ENCODE measurements at regions not wholly inside any gene's neighbourhood (a gene's known extent, or its start where the extent isn't known, plus 50 kb on each side); places are given as distances from the start of the nearest gene placed in this dataset.

GRCh38 chrX:147679356-147680005 lies 232.2 kb upstream of the FMR1 start:
- Mint-ChIP-seq H3K4me3 (ENCODE audit: unreplicated experiment) (no peak overlapping the region), H3K36me3 (ENCODE audit: low read depth, unreplicated experiment) (no peaks in the 10 kb centered on the region), H3K27ac (ENCODE audit: unreplicated experiment) (no peak overlapping the region), H3K4me1 (ENCODE audit: low read depth, unreplicated experiment) (no peaks in the 10 kb centered on the region), H3K9me3 (ENCODE audit: unreplicated experiment) (no peaks in the 10 kb centered on the region), H3K27me3 (ENCODE audit: low read depth, unreplicated experiment) (peaks cover 5% of the 10 kb centered on the region)
- no peak overlapping the region for H3K4me2 ChIP-seq (ENCODE audit: low read length)
- H3K4me1 ChIP-seq (ENCODE audit: insufficient read depth, low read length): no peaks in the 10 kb centered on the region
- DNase-seq (ENCODE audit: low read depth) (no peak), FAIRE-seq (peak; percentile 98)
- H3K9me3 ChIP-seq (ENCODE audit: insufficient read depth, low read depth, low read length): no peaks in the 10 kb centered on the region
- no peak overlapping the region for H3K27ac ChIP-seq (ENCODE audit: low read depth, low read length)
- no peak overlapping the region for H2AFZ ChIP-seq (ENCODE audit: low read depth, low read length)
- no peaks in the 10 kb centered on the region for H4K20me1 ChIP-seq (ENCODE audit: insufficient read depth, low read length)
- H3K27me3 ChIP-seq (ENCODE audit: insufficient read depth, low read length): no peaks in the 10 kb centered on the region
- no peak overlapping the region for H3K4me3 ChIP-seq (ENCODE audit: insufficient read depth, low read depth, low read length)
- no peaks in the 10 kb centered on the region for H3K79me2 ChIP-seq (ENCODE audit: insufficient read depth, low read length)
- no peak overlapping the region for H3K9ac ChIP-seq (ENCODE audit: low read length)
- no peaks in the 10 kb centered on the region for H3K36me3 ChIP-seq (ENCODE audit: insufficient read depth, low read length)
- no peak for TF ChIP-seq CTCF (IDR thresholded peaks at IDR 0.05; ENCODE audit: insufficient read depth, low read depth, low read length)
- TF ChIP-seq EZH2 (IDR thresholded peaks at IDR 0.05; ENCODE audit: insufficient read depth, low read length): no peak

- H2AFZ ChIP-seq (ENCODE audit: low read depth, low read length): no peak overlapping the region
- H4K20me1 ChIP-seq (ENCODE audit: insufficient read depth, low read length): no peaks in the 10 kb centered on the region
- no peaks in the 10 kb centered on the region for H3K36me3 ChIP-seq (ENCODE audit: insufficient read depth, low read length)
- H3K4me3 ChIP-seq (ENCODE audit: insufficient read depth, low read depth, low read length): no peak overlapping the region
- H3K27me3 ChIP-seq (ENCODE audit: insufficient read depth, low read length): no peaks in the 10 kb centered on the region
- DNase-seq (ENCODE audit: low read depth): no peak
- Mint-ChIP-seq H3K9me3 (ENCODE audit: unreplicated experiment) (no peaks in the 10 kb centered on the region), H3K27ac (ENCODE audit: unreplicated experiment) (no peak overlapping the region), H3K4me3 (ENCODE audit: unreplicated experiment) (no peak overlapping the region), H3K36me3 (ENCODE audit: low read depth, unreplicated experiment) (no peaks in the 10 kb centered on the region), H3K27me3 (ENCODE audit: low read depth, unreplicated experiment) (peaks cover 8% of the 10 kb centered on the region), H3K4me1 (ENCODE audit: low read depth, unreplicated experiment) (no peaks in the 10 kb centered on the region)
- TF ChIP-seq CTCF (IDR thresholded peaks at IDR 0.05; ENCODE audit: insufficient read depth, low read depth, low read length): no peak
- TF ChIP-seq EZH2 (IDR thresholded peaks at IDR 0.05; ENCODE audit: insufficient read depth, low read length): no peak
- peak; percentile 64 for FAIRE-seq
- H3K27ac ChIP-seq (ENCODE audit: low read depth, low read length): no peak overlapping the region
- H3K4me2 ChIP-seq (ENCODE audit: low read length): no peak overlapping the region
- no peaks in the 10 kb centered on the region for H3K79me2 ChIP-seq (ENCODE audit: insufficient read depth, low read length)
- no peaks in the 10 kb centered on the region for H3K9me3 ChIP-seq (ENCODE audit: insufficient read depth, low read depth, low read length)
- no peaks in the 10 kb centered on the region for H3K4me1 ChIP-seq (ENCODE audit: insufficient read depth, low read length)
- no peak overlapping the region for H3K9ac ChIP-seq (ENCODE audit: low read length)
Observed at GRCh38 chrX:147680251-147680650, 231.5 kb upstream of the FMR1 start.

DNA sequence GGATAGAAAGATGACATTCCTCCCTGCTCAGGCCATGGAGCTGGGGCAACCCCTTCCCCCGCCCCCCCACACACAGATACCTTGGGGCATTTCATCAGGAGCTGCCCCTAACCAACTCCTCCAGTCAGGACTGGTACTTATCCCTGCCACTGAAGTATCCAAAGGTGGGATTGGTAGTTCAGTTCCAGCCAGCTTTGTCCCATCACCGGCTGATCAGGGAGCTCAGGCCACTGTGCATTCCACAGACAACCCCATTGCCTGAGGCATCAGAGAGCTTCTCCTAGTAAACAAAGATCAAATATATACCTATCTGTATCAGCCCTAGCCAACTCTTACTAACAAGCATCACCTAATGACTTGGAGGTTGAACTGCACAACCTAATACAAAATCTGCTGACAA lies 218.2 kb upstream of the FMR1 start:
- peaks cover 10% of the 10 kb centered on the region for H3K27me3 Mint-ChIP-seq (ENCODE audit: low read depth, unreplicated experiment)
- no peak for DNase-seq (ENCODE audit: low read depth)
- no peak overlapping the region for H3K4me3 Mint-ChIP-seq (ENCODE audit: unreplicated experiment)
- Histone ChIP-seq H3K27ac (ENCODE audit: low read depth, low read length) (no peak overlapping the region), H2AFZ (ENCODE audit: low read depth, low read length) (no peak overlapping the region), H3K9me3 (ENCODE audit: insufficient read depth, low read depth, low read length) (no peaks in the 10 kb centered on the region), H3K36me3 (ENCODE audit: insufficient read depth, low read length) (no peaks in the 10 kb centered on the region), H3K79me2 (ENCODE audit: insufficient read depth, low read length) (no peaks in the 10 kb centered on the region), H3K4me1 (ENCODE audit: insufficient read depth, low read length) (no peaks in the 10 kb centered on the region), H4K20me1 (ENCODE audit: insufficient read depth, low read length) (no peaks in the 10 kb centered on the region), H3K9ac (ENCODE audit: low read length) (no peak overlapping the region), H3K4me3 (ENCODE audit: insufficient read depth, low read depth, low read length) (no peak overlapping the region), H3K4me2 (ENCODE audit: low read length) (no peak overlapping the region), H3K27me3 (ENCODE audit: insufficient read depth, low read length) (no peaks in the 10 kb centered on the region)
- H3K36me3 Mint-ChIP-seq (ENCODE audit: low read depth, unreplicated experiment): no peaks in the 10 kb centered on the region
- no peak overlapping the region for H3K27ac Mint-ChIP-seq (ENCODE audit: unreplicated experiment)
- FAIRE-seq: no peak
- TF ChIP-seq CTCF (IDR thresholded peaks at IDR 0.05; ENCODE audit: insufficient read depth, low read depth, low read length) (no peak), EZH2 (IDR thresholded peaks at IDR 0.05; ENCODE audit: insufficient read depth, low read length) (no peak)
- no peaks in the 10 kb centered on the region for H3K9me3 Mint-ChIP-seq (ENCODE audit: unreplicated experiment)
- H3K4me1 Mint-ChIP-seq (ENCODE audit: low read depth, unreplicated experiment): no peaks in the 10 kb centered on the region
